ENCODE measurements at regions not wholly inside any gene's neighbourhood (a gene's known extent, or its start where the extent isn't known, plus 50 kb on each side); places are given as distances from the start of the nearest gene placed in this dataset.

DNA sequence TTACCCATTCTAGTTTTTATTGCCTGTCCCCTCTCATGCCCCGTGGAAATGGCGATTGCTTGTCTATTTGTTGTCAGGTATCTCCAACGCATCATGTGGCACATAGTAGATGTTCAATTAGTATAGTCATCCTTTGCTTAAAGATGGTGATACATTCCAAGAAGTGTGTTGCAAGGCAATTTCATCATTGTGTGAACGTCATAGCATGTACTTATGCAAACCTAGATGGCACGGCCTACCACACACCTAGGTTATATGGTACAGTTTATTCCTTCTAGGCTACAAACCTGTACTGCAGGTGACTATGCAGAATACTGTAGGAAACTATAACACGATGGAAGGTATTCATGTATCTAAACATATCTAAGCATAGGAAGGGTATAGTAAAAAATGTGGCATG is 163.9 kb upstream of the DAPK1 start:
- TF ChIP-seq, protein P1, sequence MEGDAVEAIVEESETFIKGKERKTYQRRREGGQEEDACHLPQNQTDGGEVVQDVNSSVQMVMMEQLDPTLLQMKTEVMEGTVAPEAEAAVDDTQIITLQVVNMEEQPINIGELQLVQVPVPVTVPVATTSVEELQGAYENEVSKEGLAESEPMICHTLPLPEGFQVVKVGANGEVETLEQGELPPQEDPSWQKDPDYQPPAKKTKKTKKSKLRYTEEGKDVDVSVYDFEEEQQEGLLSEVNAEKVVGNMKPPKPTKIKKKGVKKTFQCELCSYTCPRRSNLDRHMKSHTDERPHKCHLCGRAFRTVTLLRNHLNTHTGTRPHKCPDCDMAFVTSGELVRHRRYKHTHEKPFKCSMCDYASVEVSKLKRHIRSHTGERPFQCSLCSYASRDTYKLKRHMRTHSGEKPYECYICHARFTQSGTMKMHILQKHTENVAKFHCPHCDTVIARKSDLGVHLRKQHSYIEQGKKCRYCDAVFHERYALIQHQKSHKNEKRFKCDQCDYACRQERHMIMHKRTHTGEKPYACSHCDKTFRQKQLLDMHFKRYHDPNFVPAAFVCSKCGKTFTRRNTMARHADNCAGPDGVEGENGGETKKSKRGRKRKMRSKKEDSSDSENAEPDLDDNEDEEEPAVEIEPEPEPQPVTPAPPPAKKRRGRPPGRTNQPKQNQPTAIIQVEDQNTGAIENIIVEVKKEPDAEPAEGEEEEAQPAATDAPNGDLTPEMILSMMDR (IDR thresholded peaks at IDR 0.05) = no peak
- no peak for TF ChIP-seq EP300 (IDR thresholded peaks at IDR 0.05)
- no peak for TF ChIP-seq POLR2A (IDR thresholded peaks at IDR 0.05; ENCODE audit: low read depth)

Data from esophagus muscularis mucosa (tissue), 4 donors.